ENCODE measurements at regions not wholly inside any gene's neighbourhood (a gene's known extent, or its start where the extent isn't known, plus 50 kb on each side); places are given as distances from the start of the nearest gene placed in this dataset.
A peak's percentile ranks its signal among the peaks of the same experiment; 100 is the strongest.

DNA sequence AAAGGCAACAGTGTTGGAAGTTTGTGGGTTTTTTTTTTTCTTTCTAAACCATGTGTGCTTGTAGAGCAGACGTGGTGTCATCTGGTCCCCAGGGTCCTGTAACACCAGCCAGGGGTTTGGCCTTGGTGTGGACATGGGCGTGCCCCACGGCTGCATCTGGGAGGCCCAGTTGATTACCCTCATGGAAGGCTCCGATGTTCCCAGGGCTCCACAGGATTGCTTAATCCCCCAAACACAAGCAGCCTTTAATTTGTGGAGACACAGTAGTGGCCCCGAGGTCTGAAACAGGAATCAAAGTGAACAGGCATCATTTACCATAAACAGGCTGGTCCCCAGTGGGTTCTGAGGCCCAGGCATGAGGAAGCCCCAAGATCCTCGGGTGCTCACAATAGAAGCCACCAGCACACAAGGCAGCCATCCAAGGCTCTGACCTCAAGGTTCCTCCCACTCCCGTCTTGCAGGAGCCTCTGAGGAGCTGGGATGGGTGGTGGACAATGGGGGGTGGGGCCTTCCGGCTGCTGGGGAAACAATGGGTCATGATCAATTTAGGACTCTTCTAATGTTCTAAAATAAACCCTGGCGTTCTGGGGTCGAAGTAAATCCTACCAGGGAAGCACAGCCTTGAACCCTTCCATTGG, 115.0 kb upstream of the CD82 start:
- no peak for DNase-seq (ENCODE audit: low read depth)
- H3K4me3 ChIP-seq (ENCODE audit: low read depth, low read length) = no peak overlapping the region
- TF ChIP-seq CTCF (IDR thresholded peaks at IDR 0.05; ENCODE audit: insufficient read depth, low read length) = no peak

GRCh38 chr11:44451706-44452105, 113.8 kb upstream of the CD82 start:
- no peak for TF ChIP-seq CTCF (IDR thresholded peaks at IDR 0.05; ENCODE audit: insufficient read depth, low read length)
- H3K4me3 ChIP-seq (ENCODE audit: low read depth, low read length) = no peak overlapping the region
- no peak for DNase-seq (ENCODE audit: low read depth)

GRCh38 chr11:44452827-44453572, 112.5 kb upstream of the CD82 start:
- no peak for DNase-seq (ENCODE audit: low read depth)
- TF ChIP-seq CTCF (IDR thresholded peaks at IDR 0.05; ENCODE audit: insufficient read depth, low read length) = no peak
- H3K4me3 ChIP-seq (ENCODE audit: low read depth, low read length) = no peak overlapping the region

- no peak for DNase-seq (ENCODE audit: low read depth)
- no peak for TF ChIP-seq CTCF (IDR thresholded peaks at IDR 0.05; ENCODE audit: insufficient read depth, low read length)
- H3K4me3 ChIP-seq (ENCODE audit: low read depth, low read length) = no peak overlapping the region
Measured at GRCh38 chr11:44453871-44454270, 111.6 kb upstream of the CD82 start.

DNA sequence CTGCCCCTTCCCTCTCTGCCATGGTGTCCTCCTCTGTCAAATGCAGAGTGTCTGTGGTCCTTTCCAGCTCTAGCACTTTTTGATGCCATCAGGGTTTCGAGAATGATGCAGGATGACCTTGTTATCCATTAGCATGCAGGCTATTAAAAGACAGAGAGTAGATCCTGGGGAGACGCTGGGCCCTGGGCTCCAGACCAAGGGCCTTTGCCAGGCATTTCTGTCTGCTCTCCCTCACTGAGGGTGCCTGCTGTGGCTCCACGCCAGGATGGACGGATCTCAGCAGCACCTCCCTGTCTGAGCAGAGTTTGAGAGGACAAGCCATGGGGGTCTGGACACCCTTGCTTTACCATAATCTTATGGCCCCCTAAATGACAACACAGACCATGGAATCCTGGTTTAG, 110.8 kb upstream of the CD82 start:
- no peak overlapping the region for H3K4me3 ChIP-seq (ENCODE audit: low read depth, low read length)
- DNase-seq (ENCODE audit: low read depth) = no peak
- no peak for TF ChIP-seq CTCF (IDR thresholded peaks at IDR 0.05; ENCODE audit: insufficient read depth, low read length)

DNA sequence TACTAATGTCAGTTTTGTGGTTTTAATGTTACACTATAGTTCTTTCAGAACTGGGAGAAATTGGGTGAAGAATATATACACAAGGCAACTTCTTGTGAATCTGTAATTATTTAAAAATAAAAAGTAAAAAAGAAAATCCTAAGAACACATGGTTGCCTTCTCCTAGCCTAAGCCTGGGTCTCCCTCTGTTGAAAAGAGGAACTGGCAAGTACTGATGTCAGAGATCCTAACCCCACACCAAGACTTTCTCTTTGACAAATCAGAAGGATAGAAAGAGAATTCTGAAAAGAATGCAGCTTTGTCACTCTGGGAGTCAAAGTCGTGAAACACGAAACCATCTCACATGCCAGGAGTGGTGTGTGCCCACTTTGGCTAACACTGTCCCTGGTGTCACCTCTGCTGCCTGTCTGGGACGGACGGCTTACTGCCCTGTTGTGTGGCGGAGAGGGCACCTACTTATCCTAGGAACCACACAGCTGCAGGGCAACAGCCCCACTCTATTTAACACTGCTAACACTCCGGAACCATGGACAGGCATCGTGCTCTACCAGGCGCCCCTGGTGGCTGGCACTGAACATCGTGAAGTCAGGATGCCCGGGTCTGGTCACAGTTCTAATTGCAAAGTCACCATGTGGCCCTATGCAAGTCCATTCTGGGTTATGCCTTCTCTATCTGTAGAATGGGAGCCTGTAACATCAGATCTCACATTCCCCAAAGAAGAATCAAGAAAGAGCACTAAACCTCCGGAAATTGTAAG, 108.7 kb upstream of the CD82 start:
- DNase-seq (ENCODE audit: low read depth) = no peak

More for the DNA sequence above, 108.7 kb upstream of the CD82 start:
- H3K4me3 ChIP-seq (ENCODE audit: low read depth, low read length) = no peak overlapping the region
- peak; percentile 20 for TF ChIP-seq CTCF (IDR thresholded peaks at IDR 0.05; ENCODE audit: insufficient read depth, low read length)

All from fibroblast of the aortic adventitia (primary cell).